ENCODE measurements at regions not wholly inside any gene's neighbourhood (a gene's known extent, or its start where the extent isn't known, plus 50 kb on each side); places are given as distances from the start of the nearest gene placed in this dataset.

GRCh38 chr9:15113288-15113687, 193.7 kb downstream of the TTC39B start:
- Histone ChIP-seq H3K27ac (no peak overlapping the region), H3K36me3 (no peaks in the 10 kb centered on the region), H3K27me3 (peaks cover 6% of the 10 kb centered on the region), H3K9me3 (no peaks in the 10 kb centered on the region), H3K4me1 (no peaks in the 10 kb centered on the region), H3K4me3 (no peak overlapping the region)
- no peak for TF ChIP-seq EP300 (IDR thresholded peaks at IDR 0.05)
- TF ChIP-seq POLR2A (IDR thresholded peaks at IDR 0.05), result no peak
- TF ChIP-seq POLR2AphosphoS5 (IDR thresholded peaks at IDR 0.05), result no peak
- no peak for TF ChIP-seq CTCF (IDR thresholded peaks at IDR 0.05)
- no peak for DNase-seq (ENCODE audit: low spot score in 2 of 2)

GRCh38 chr9:15111071-15111470, 195.9 kb downstream of the TTC39B start:
- TF ChIP-seq POLR2A (IDR thresholded peaks at IDR 0.05) (no peak), POLR2AphosphoS5 (IDR thresholded peaks at IDR 0.05) (no peak), EP300 (IDR thresholded peaks at IDR 0.05) (no peak), CTCF (IDR thresholded peaks at IDR 0.05) (no peak)
- Histone ChIP-seq H3K27me3 (no peaks in the 10 kb centered on the region), H3K27ac (no peak overlapping the region), H3K4me1 (no peaks in the 10 kb centered on the region), H3K4me3 (no peak overlapping the region), H3K36me3 (no peaks in the 10 kb centered on the region), H3K9me3 (peaks cover 4% of the 10 kb centered on the region)
- no peak for DNase-seq (ENCODE audit: low spot score in 2 of 2)

- 32% methylated on average over 4 of the region's 4 CpGs for WGBS
- peaks cover 4% of the 10 kb centered on the region for H3K4me1 ChIP-seq
- H3K9me3 ChIP-seq, result peaks cover 4% of the 10 kb centered on the region
- peak; percentile 34 to 67 for TF ChIP-seq CTCF (IDR thresholded peaks at IDR 0.05)
- no peak for TF ChIP-seq POLR2A (IDR thresholded peaks at IDR 0.05)
- TF ChIP-seq POLR2AphosphoS5 (IDR thresholded peaks at IDR 0.05), result no peak
- no peaks in the 10 kb centered on the region for H3K27me3 ChIP-seq
- H3K36me3 ChIP-seq, result no peaks in the 10 kb centered on the region
- no peak for DNase-seq (ENCODE audit: low spot score in 2 of 2)
- no peak overlapping the region for H3K4me3 ChIP-seq
- H3K27ac ChIP-seq, result no peak overlapping the region
Measured at GRCh38 chr9:15104826-15105420, 194.7 kb upstream of the FREM1 start.

- TF ChIP-seq CTCF (IDR thresholded peaks at IDR 0.05), result no peak
- TF ChIP-seq EP300 (IDR thresholded peaks at IDR 0.05), result no peak
- no peak for TF ChIP-seq POLR2AphosphoS5 (IDR thresholded peaks at IDR 0.05)
- TF ChIP-seq POLR2A (IDR thresholded peaks at IDR 0.05), result no peak
- H3K4me3 ChIP-seq, result no peak overlapping the region
- H3K27ac ChIP-seq, result no peak overlapping the region
Measured at GRCh38 chr9:15103290-15103689, 193.1 kb upstream of the FREM1 start.

GRCh38 chr9:15101095-15101494, 190.9 kb upstream of the FREM1 start:
- WGBS, result 62% methylated on average over 7 of the region's 7 CpGs
- no peak overlapping the region for H3K27ac ChIP-seq
- no peaks in the 10 kb centered on the region for H3K9me3 ChIP-seq
- H3K27me3 ChIP-seq, result no peaks in the 10 kb centered on the region
- no peak overlapping the region for H3K4me3 ChIP-seq
- no peaks in the 10 kb centered on the region for H3K36me3 ChIP-seq
- TF ChIP-seq POLR2AphosphoS5 (IDR thresholded peaks at IDR 0.05) (no peak), EP300 (IDR thresholded peaks at IDR 0.05) (no peak), POLR2A (IDR thresholded peaks at IDR 0.05) (no peak), CTCF (IDR thresholded peaks at IDR 0.05) (no peak)
- DNase-seq (ENCODE audit: low spot score in 2 of 2), result no peak
- peaks cover 5% of the 10 kb centered on the region for H3K4me1 ChIP-seq

More at GRCh38 chr9:15103290-15103689, 193.1 kb upstream of the FREM1 start:
- Histone ChIP-seq H3K36me3 (no peaks in the 10 kb centered on the region), H3K27me3 (no peaks in the 10 kb centered on the region), H3K9me3 (peaks cover 4% of the 10 kb centered on the region), H3K4me1 (peaks cover 5% of the 10 kb centered on the region)
- no peak for DNase-seq (ENCODE audit: low spot score in 2 of 2)
- WGBS, result 56% methylated on average over 3 of the region's 3 CpGs
